K562 (cell line): ENCODE measurements at regions not wholly inside any gene's neighbourhood (a gene's known extent, or its start where the extent isn't known, plus 50 kb on each side); places are given as distances from the start of the nearest gene placed in this dataset.

Experiments
- ARID3B ChIP-seq: fragments of 250-450 bp; sonication (Bioruptor Pico); IDR thresholded peaks from 2 replicates; pipeline ENCODE4 v1.4.0; 2020; ENCODE audit warnings: borderline replicate concordance
- ATF2 ChIP-seq: sonication (generic); formaldehyde crosslinking; IDR thresholded peaks from 2 replicates; pipeline ENCODE4 v1.8.1; 2022; ENCODE audit warnings: missing genetic modification reagents
- EP400 ChIP-seq: fragments of 450-650 bp; IDR thresholded peaks from 2 replicates; pipeline ENCODE4 v1.6.1; 2017; ENCODE audit warnings: antibody characterized with exemption, mild to moderate bottlenecking, moderate library complexity
- JUN ChIP-seq, 2 experiments: sonication (generic) in 1 of 2; formaldehyde crosslinking in 1 of 2; IDR thresholded peaks; 2 replicates each; pipeline versions ENCODE4 v1.6.1 to v1.8.0; 2012 to 2022; ENCODE audit warnings: borderline replicate concordance in 2 of 2, mild to moderate bottlenecking in 2 of 2, improper control_type of control experiment in 1 of 2, low read depth in 1 of 2, low read length in 1 of 2, missing genetic modification reagents in 1 of 2
- POLR2H ChIP-seq: IDR thresholded peaks from 2 replicates; pipeline ENCODE4 v1.6.1; 2016; ENCODE audit warnings: missing genetic modification characterization, low read depth, mild to moderate bottlenecking, control low read depth, missing compliant biosample characterization, moderate library complexity
- POLR3A ChIP-seq: IDR thresholded peaks from 2 replicates; pipeline ENCODE4 v1.6.1; 2011; ENCODE audit warnings: borderline replicate concordance, mild to moderate bottlenecking, moderate library complexity; ENCODE audit not compliant: insufficient read length, insufficient read depth; ENCODE audit errors: extremely low read depth
- TCF7 ChIP-seq: sonication (generic); IDR thresholded peaks from 2 replicates; pipeline ENCODE4 v1.6.1; 2016; ENCODE audit warnings: antibody characterized with exemption, borderline replicate concordance
- TEAD2 ChIP-seq: fragments of 450-650 bp; IDR thresholded peaks from 2 replicates; pipeline ENCODE4 v1.6.1; 2016; ENCODE audit warnings: missing genetic modification characterization, control low read depth, missing compliant biosample characterization
- TFAM ChIP-seq: fragments of 250-450 bp; sonication (Bioruptor Pico); conservative IDR thresholded peaks from 2 replicates; pipeline ENCODE4 v1.5.0; 2021; ENCODE audit warnings: mild to moderate bottlenecking, moderate library complexity
- VEZF1 ChIP-seq: fragments of 200-800 bp; sonication (Bioruptor generic); IDR thresholded peaks from 2 replicates; pipeline ENCODE4 v1.6.1; 2017; ENCODE audit warnings: missing genetic modification characterization, missing compliant biosample characterization
- XRCC3 ChIP-seq: fragments of 450-650 bp; IDR thresholded peaks from 2 replicates; pipeline ENCODE4 v1.6.1; 2017; ENCODE audit warnings: mild to moderate bottlenecking, moderate library complexity

- TF ChIP-seq POLR2H (tag): no peak
- TF ChIP-seq POLR3A: no peak
- TF ChIP-seq VEZF1 (CRISPR knock-in tag): no peak
- TF ChIP-seq TEAD2 (tag): no peak
- no peak for TF ChIP-seq JUN (IDR thresholded peaks at IDR 0.05; ENCODE audit: borderline replicate concordance, low read depth, low read length)
- TF ChIP-seq JUN (CRISPR knock-in tag; IDR thresholded peaks at IDR 0.05; ENCODE audit: borderline replicate concordance): no peak
- TF ChIP-seq ATF2 (CRISPR knock-in tag): no peak
- no peak for TF ChIP-seq EP400
- no peak for TF ChIP-seq XRCC3
- TF ChIP-seq TCF7: no peak
- TF ChIP-seq TFAM (CRISPR knock-in tag): no peak
- no peak for TF ChIP-seq ARID3B
Observed at GRCh38 chr5:4252385-4252784, 656.8 kb downstream of the IRX1 start (continued).
